ENCODE measurements at regions not wholly inside any gene's neighbourhood (a gene's known extent, or its start where the extent isn't known, plus 50 kb on each side); places are given as distances from the start of the nearest gene placed in this dataset.
A peak's percentile ranks its signal among the peaks of the same experiment; 100 is the strongest.

GRCh38 chr5:68924481-68925145, 169.2 kb upstream of the SLC30A5 start:
- DNase-seq (ENCODE audit: low spot score): peak; percentile 45

GRCh38 chr5:68928617-68929302, 165.1 kb upstream of the SLC30A5 start:
- DNase-seq (ENCODE audit: low spot score): no peak

GRCh38 chr5:68930139-68930538, 163.7 kb upstream of the SLC30A5 start:
- no peak for DNase-seq (ENCODE audit: low spot score)

GRCh38 chr5:68932830-68933434, 160.9 kb upstream of the SLC30A5 start:
- DNase-seq (ENCODE audit: low spot score): no peak

GRCh38 chr5:68942169-68942568, 151.6 kb upstream of the SLC30A5 start:
- DNase-seq (ENCODE audit: low spot score): no peak

- DNase-seq (ENCODE audit: low spot score): no peak
Measured at GRCh38 chr5:68946728-68947127, 147.1 kb upstream of the SLC30A5 start.

GRCh38 chr5:68947986-68948385, 145.8 kb upstream of the SLC30A5 start:
- DNase-seq (ENCODE audit: low spot score): no peak

- DNase-seq (ENCODE audit: low spot score): no peak
Measured at GRCh38 chr5:68949256-68949655, 144.6 kb upstream of the SLC30A5 start.

- DNase-seq (ENCODE audit: low spot score): no peak
Measured at GRCh38 chr5:68949711-68950110, 144.1 kb upstream of the SLC30A5 start.

GRCh38 chr5:68950125-68950524, 143.7 kb upstream of the SLC30A5 start:
- no peak for DNase-seq (ENCODE audit: low spot score)

GRCh38 chr5:68950930-68951329, 142.9 kb upstream of the SLC30A5 start:
- DNase-seq (ENCODE audit: low spot score): no peak

- no peak for DNase-seq (ENCODE audit: low spot score)
Measured at GRCh38 chr5:68953231-68953874, 140.5 kb upstream of the SLC30A5 start.

- no peak for DNase-seq (ENCODE audit: low spot score)
Measured at GRCh38 chr5:68953875-68954617, 139.8 kb upstream of the SLC30A5 start.

GRCh38 chr5:68954618-68954910, 139.2 kb upstream of the SLC30A5 start:
- no peak for DNase-seq (ENCODE audit: low spot score)

- no peak for DNase-seq (ENCODE audit: low spot score)
Measured at GRCh38 chr5:68957591-68957990, 136.2 kb upstream of the SLC30A5 start.

- no peak for DNase-seq (ENCODE audit: low spot score)
Measured at GRCh38 chr5:68958428-68958827, 135.4 kb upstream of the SLC30A5 start.

GRCh38 chr5:68960456-68960855, 133.4 kb upstream of the SLC30A5 start:
- no peak for DNase-seq (ENCODE audit: low spot score)

- no peak for DNase-seq (ENCODE audit: low spot score)
Measured at GRCh38 chr5:68960961-68961360, 132.9 kb upstream of the SLC30A5 start.

GRCh38 chr5:68961762-68962161, 132.1 kb upstream of the SLC30A5 start:
- no peak for DNase-seq (ENCODE audit: low spot score)

GRCh38 chr5:68962757-68963484, 130.9 kb upstream of the SLC30A5 start:
- DNase-seq (ENCODE audit: low spot score): peak; percentile 61

GRCh38 chr5:68964679-68965078, 129.1 kb upstream of the SLC30A5 start:
- DNase-seq (ENCODE audit: low spot score): no peak

- DNase-seq (ENCODE audit: low spot score): no peak
Measured at GRCh38 chr5:68965926-68966325, 127.9 kb upstream of the SLC30A5 start.

Measured in A172 (cell line).